ENCODE measurements at regions not wholly inside any gene's neighbourhood (a gene's known extent, or its start where the extent isn't known, plus 50 kb on each side); places are given as distances from the start of the nearest gene placed in this dataset.
"Not testable (repeated sequence)": the region's sequence is repeated elsewhere in the genome, so short reads cannot be mapped to it uniquely, and the experiment has no call there.

- H3K27ac ChIP-seq (ENCODE audit: low read depth, low read length, poor library complexity, severe bottlenecking) = no peak overlapping the region
- H3K9me2 ChIP-seq (ENCODE audit: low read depth, low read length) = no peaks in the 10 kb centered on the region
- H3K9me3 ChIP-seq (ENCODE audit: low read length) = no peaks in the 10 kb centered on the region
These were observed 488.5 kb downstream of the ZNF33B start for GRCh38 chr10:42149722-42150427.

GRCh38 chr10:42149027-42149700 is 489.2 kb downstream of the ZNF33B start:
- Histone ChIP-seq H3K4me2 (ENCODE audit: low read length) (no peak overlapping the region), H3F3A (ENCODE audit: insufficient read depth, low read length) (no peaks in the 10 kb centered on the region), H4K20me1 (ENCODE audit: insufficient read depth, low read length) (no peaks in the 10 kb centered on the region), H3K9me2 (ENCODE audit: low read depth, low read length) (no peaks in the 10 kb centered on the region), H3K4me3 (ENCODE audit: low read depth, low read length, poor library complexity, severe bottlenecking) (no peak overlapping the region), H3K9ac (ENCODE audit: low read length) (no peak overlapping the region), H2AFZ (ENCODE audit: low read length) (no peak overlapping the region), H3K27me3 (ENCODE audit: insufficient read depth, low read length) (no peaks in the 10 kb centered on the region), H3K27ac (ENCODE audit: low read depth, low read length, poor library complexity, severe bottlenecking) (no peak overlapping the region), H3K36me3 (ENCODE audit: insufficient read depth, low read length) (no peaks in the 10 kb centered on the region), H3K9me3 (ENCODE audit: low read length) (no peaks in the 10 kb centered on the region), H3K4me1 (ENCODE audit: insufficient read depth, low read length, severe bottlenecking) (no peaks in the 10 kb centered on the region), H3K79me2 (ENCODE audit: insufficient read depth, low read length) (no peaks in the 10 kb centered on the region)
- TF ChIP-seq EZH2 (IDR thresholded peaks at IDR 0.05; ENCODE audit: borderline replicate concordance, low read length) (no peak), CTCF (IDR thresholded peaks at IDR 0.05; ENCODE audit: low read length) (no peak)

More at GRCh38 chr10:42149722-42150427, 488.5 kb downstream of the ZNF33B start:
- Histone ChIP-seq H3K4me3 (ENCODE audit: low read depth, low read length, poor library complexity, severe bottlenecking) (no peak overlapping the region), H3F3A (ENCODE audit: insufficient read depth, low read length) (no peaks in the 10 kb centered on the region), H3K4me2 (ENCODE audit: low read length) (no peak overlapping the region), H3K27me3 (ENCODE audit: insufficient read depth, low read length) (no peaks in the 10 kb centered on the region), H3K36me3 (ENCODE audit: insufficient read depth, low read length) (no peaks in the 10 kb centered on the region), H3K4me1 (ENCODE audit: insufficient read depth, low read length, severe bottlenecking) (no peaks in the 10 kb centered on the region), H3K79me2 (ENCODE audit: insufficient read depth, low read length) (no peaks in the 10 kb centered on the region), H2AFZ (ENCODE audit: low read length) (no peak overlapping the region), H3K9ac (ENCODE audit: low read length) (no peak overlapping the region), H4K20me1 (ENCODE audit: insufficient read depth, low read length) (no peaks in the 10 kb centered on the region)
- TF ChIP-seq CTCF (IDR thresholded peaks at IDR 0.05; ENCODE audit: low read length) = no peak
- no peak for TF ChIP-seq EZH2 (IDR thresholded peaks at IDR 0.05; ENCODE audit: borderline replicate concordance, low read length)

GRCh38 chr10:42146165-42146564 is 492.2 kb downstream of the ZNF33B start:
- not testable (repeated sequence) for H3K9me2 ChIP-seq (ENCODE audit: low read depth, low read length); H3K4me3 ChIP-seq (ENCODE audit: low read depth, low read length, poor library complexity, severe bottlenecking); H3K9me3 ChIP-seq (ENCODE audit: low read length); H3K27ac ChIP-seq (ENCODE audit: low read depth, low read length, poor library complexity, severe bottlenecking); H3K4me1 ChIP-seq (ENCODE audit: insufficient read depth, low read length, severe bottlenecking); H3K27me3 ChIP-seq (ENCODE audit: insufficient read depth, low read length); H4K20me1 ChIP-seq (ENCODE audit: insufficient read depth, low read length); H3K36me3 ChIP-seq (ENCODE audit: insufficient read depth, low read length); H3K4me2 ChIP-seq (ENCODE audit: low read length); H3K79me2 ChIP-seq (ENCODE audit: insufficient read depth, low read length); H3K9ac ChIP-seq (ENCODE audit: low read length); H2AFZ ChIP-seq (ENCODE audit: low read length); H3F3A ChIP-seq (ENCODE audit: insufficient read depth, low read length)

GRCh38 chr10:42138023-42138422 is 500.3 kb downstream of the ZNF33B start:
- H3K27ac ChIP-seq (ENCODE audit: low read depth, low read length, poor library complexity, severe bottlenecking); H3K27me3 ChIP-seq (ENCODE audit: insufficient read depth, low read length); H4K20me1 ChIP-seq (ENCODE audit: insufficient read depth, low read length); H3K79me2 ChIP-seq (ENCODE audit: insufficient read depth, low read length); H2AFZ ChIP-seq (ENCODE audit: low read length); H3K4me1 ChIP-seq (ENCODE audit: insufficient read depth, low read length, severe bottlenecking); H3K9me2 ChIP-seq (ENCODE audit: low read depth, low read length); H3K9ac ChIP-seq (ENCODE audit: low read length); H3K4me2 ChIP-seq (ENCODE audit: low read length); H3K9me3 ChIP-seq (ENCODE audit: low read length); H3F3A ChIP-seq (ENCODE audit: insufficient read depth, low read length); H3K4me3 ChIP-seq (ENCODE audit: low read depth, low read length, poor library complexity, severe bottlenecking); H3K36me3 ChIP-seq (ENCODE audit: insufficient read depth, low read length): not testable (repeated sequence)

Data from OCI-LY1 (cell line).